ENCODE measurements at regions not wholly inside any gene's neighbourhood (a gene's known extent, or its start where the extent isn't known, plus 50 kb on each side); places are given as distances from the start of the nearest gene placed in this dataset.

- Histone ChIP-seq H3K4me3 (ENCODE audit: low read length) (no peak overlapping the region), H3K9me3 (ENCODE audit: control insufficient read depth in 1 of 2, insufficient read depth in 1 of 2, low read length in 2 of 2) (no peaks in the 10 kb centered on the region), H3K36me3 (ENCODE audit: insufficient read depth, low read length) (no peaks in the 10 kb centered on the region), H3K27me3 (ENCODE audit: control insufficient read depth in 1 of 2, insufficient read depth in 2 of 2, low read length in 2 of 2) (no peaks in the 10 kb centered on the region), H3K27ac (ENCODE audit: low read depth in 1 of 2, low read length in 2 of 2) (no peak overlapping the region), H3K4me1 (ENCODE audit: insufficient read depth, low read length) (no peaks in the 10 kb centered on the region)
- ATAC-seq (ENCODE audit: poor library complexity), result no peak
- no peak for DNase-seq
- Mint-ChIP-seq H3K4me1 (ENCODE audit: low read depth) (no peaks in the 10 kb centered on the region), H3K36me3 (ENCODE audit: low read depth) (no peaks in the 10 kb centered on the region), H3K27me3 (peaks cover 18% of the 10 kb centered on the region), H3K4me3 (no peak overlapping the region), H3K27ac (no peak overlapping the region), H3K9me3 (no peaks in the 10 kb centered on the region)
- intact Hi-C loops (cut with DNase I, micrococcal nuclease), result no loop called here
- no peak for TF ChIP-seq CTCF (IDR thresholded peaks at IDR 0.05)
- POLR2A ChIA-PET, result no interaction called here
- CTCF ChIA-PET, result no interaction called here
These were observed 200.8 kb upstream of the HMGA2 start for GRCh38 chr12:65623507-65623906.

GRCh38 chr12:65624554-65625086 is 199.7 kb upstream of the HMGA2 start:
- no peak for TF ChIP-seq CTCF (IDR thresholded peaks at IDR 0.05)
- intact Hi-C loops (cut with DNase I, micrococcal nuclease), result no loop called here
- Mint-ChIP-seq H3K27ac (no peak overlapping the region), H3K27me3 (peaks cover 13% of the 10 kb centered on the region), H3K4me3 (no peak overlapping the region), H3K36me3 (ENCODE audit: low read depth) (no peaks in the 10 kb centered on the region), H3K4me1 (ENCODE audit: low read depth) (no peaks in the 10 kb centered on the region), H3K9me3 (no peaks in the 10 kb centered on the region)
- Histone ChIP-seq H3K36me3 (ENCODE audit: insufficient read depth, low read length) (no peaks in the 10 kb centered on the region), H3K27ac (ENCODE audit: low read depth in 1 of 2, low read length in 2 of 2) (no peak overlapping the region), H3K27me3 (ENCODE audit: control insufficient read depth in 1 of 2, insufficient read depth in 2 of 2, low read length in 2 of 2) (no peaks in the 10 kb centered on the region), H3K4me3 (ENCODE audit: low read length) (no peak overlapping the region), H3K4me1 (ENCODE audit: insufficient read depth, low read length) (no peaks in the 10 kb centered on the region), H3K9me3 (ENCODE audit: control insufficient read depth in 1 of 2, insufficient read depth in 1 of 2, low read length in 2 of 2) (no peaks in the 10 kb centered on the region)
- ATAC-seq (ENCODE audit: poor library complexity) (no peak), DNase-seq (no peak)
- CTCF ChIA-PET, result no interaction called here
- POLR2A ChIA-PET, result no interaction called here

GRCh38 chr12:65628061-65628460 is 196.2 kb upstream of the HMGA2 start:
- H3K4me1 ChIP-seq (ENCODE audit: insufficient read depth, low read length), result no peaks in the 10 kb centered on the region
- ChIA-PET POLR2A (no interaction called here), CTCF (no interaction called here)
- H3K27ac ChIP-seq (ENCODE audit: low read depth in 1 of 2, low read length in 2 of 2), result no peak overlapping the region
- ATAC-seq (ENCODE audit: poor library complexity) (no peak), DNase-seq (no peak)
- no peak for TF ChIP-seq CTCF (IDR thresholded peaks at IDR 0.05)
- H3K36me3 Mint-ChIP-seq (ENCODE audit: low read depth), result no peaks in the 10 kb centered on the region
- no peak overlapping the region for H3K27ac Mint-ChIP-seq
- H3K9me3 ChIP-seq (ENCODE audit: control insufficient read depth in 1 of 2, insufficient read depth in 1 of 2, low read length in 2 of 2), result no peaks in the 10 kb centered on the region
- peaks cover 13% of the 10 kb centered on the region for H3K27me3 Mint-ChIP-seq
- H3K27me3 ChIP-seq (ENCODE audit: control insufficient read depth in 1 of 2, insufficient read depth in 2 of 2, low read length in 2 of 2), result no peaks in the 10 kb centered on the region
- no peak overlapping the region for H3K4me3 ChIP-seq (ENCODE audit: low read length)
- H3K4me1 Mint-ChIP-seq (ENCODE audit: low read depth), result no peaks in the 10 kb centered on the region
- H3K4me3 Mint-ChIP-seq, result no peak overlapping the region
- no peaks in the 10 kb centered on the region for H3K9me3 Mint-ChIP-seq
- intact Hi-C loops (cut with DNase I, micrococcal nuclease), result no loop called here
- no peaks in the 10 kb centered on the region for H3K36me3 ChIP-seq (ENCODE audit: insufficient read depth, low read length)
